ENCODE measurements at regions not wholly inside any gene's neighbourhood (a gene's known extent, or its start where the extent isn't known, plus 50 kb on each side); places are given as distances from the start of the nearest gene placed in this dataset.

DNA sequence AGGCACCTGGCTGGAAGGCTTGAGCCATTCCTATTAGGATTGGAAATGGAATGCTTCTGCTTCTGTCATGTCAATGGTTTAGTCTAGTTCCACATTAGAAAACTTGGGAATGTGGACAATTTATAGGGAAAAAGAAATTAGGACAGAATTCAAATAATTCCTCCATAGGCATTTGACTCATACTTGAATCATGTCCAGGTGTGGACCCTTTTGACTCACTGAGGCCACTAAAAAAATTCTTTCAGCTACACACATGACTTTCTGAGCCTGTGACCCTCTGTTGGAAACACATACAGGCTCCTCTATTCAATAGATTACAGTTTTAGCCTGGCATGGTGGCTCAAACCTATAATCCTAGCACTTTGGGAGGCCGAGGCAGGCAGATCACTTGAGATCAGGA is 100.5 kb downstream of the RASSF10 start:
- peaks cover 5% of the 10 kb centered on the region for H3K4me1 Mint-ChIP-seq (ENCODE audit: low read depth)
- H3K9me3 Mint-ChIP-seq = peaks cover 0 to 4% of the 10 kb centered on the region in 2 donors
- ATAC-seq (replicated peaks in 1 of 2) = no peak
- H3K27me3 Mint-ChIP-seq (ENCODE audit: low read depth) = peaks cover 49% of the 10 kb centered on the region
- DNase-seq = no peak
- no peak overlapping the region for H3K4me3 Mint-ChIP-seq
- no peaks in the 10 kb centered on the region for H3K36me3 Mint-ChIP-seq (ENCODE audit: insufficient read depth in 2 of 2)
- no peak overlapping the region for H3K27ac Mint-ChIP-seq

- Mint-ChIP-seq H3K27ac (no peak overlapping the region), H3K36me3 (ENCODE audit: insufficient read depth in 2 of 2) (no peaks in the 10 kb centered on the region), H3K4me3 (no peak overlapping the region), H3K9me3 (peaks cover 0 to 4% of the 10 kb centered on the region in 2 donors), H3K27me3 (ENCODE audit: low read depth) (peaks cover 44% of the 10 kb centered on the region), H3K4me1 (ENCODE audit: low read depth) (peaks cover 3% of the 10 kb centered on the region)
- ATAC-seq (replicated peaks in 1 of 2) (no peak), DNase-seq (no peak)
Observed at GRCh38 chr11:13110145-13110544, 101.0 kb downstream of the RASSF10 start.

GRCh38 chr11:13110929-13111812 is 102.1 kb downstream of the RASSF10 start:
- Mint-ChIP-seq H3K36me3 (ENCODE audit: insufficient read depth in 2 of 2) (no peaks in the 10 kb centered on the region), H3K4me1 (ENCODE audit: low read depth) (no peaks in the 10 kb centered on the region)
- DNase-seq = no peak

DNA sequence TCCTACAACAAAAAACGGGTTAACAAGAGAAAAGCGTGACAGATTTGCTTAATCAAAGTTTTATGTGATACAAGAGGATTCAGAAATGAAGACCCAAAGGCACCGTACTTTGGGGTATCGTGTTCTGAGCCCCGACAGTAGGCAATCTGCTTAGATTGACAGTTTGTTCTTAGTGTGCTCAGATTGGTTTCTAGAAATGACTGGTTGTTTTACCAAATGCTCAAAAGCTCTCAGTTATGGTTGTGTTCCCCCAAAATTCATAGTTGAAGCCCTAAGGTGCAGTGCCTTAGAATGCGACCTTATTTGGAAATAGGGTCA is 102.7 kb downstream of the RASSF10 start:
- Mint-ChIP-seq H3K27ac (no peak overlapping the region), H3K4me3 (no peak overlapping the region)

More at GRCh38 chr11:13110929-13111812, 102.1 kb downstream of the RASSF10 start:
- H3K4me3 Mint-ChIP-seq = no peak overlapping the region
- peaks cover 44% of the 10 kb centered on the region for H3K27me3 Mint-ChIP-seq (ENCODE audit: low read depth)
- H3K27ac Mint-ChIP-seq = no peak overlapping the region
- ATAC-seq (replicated peaks in 1 of 2) = peak in 1 of 2 donors; percentile 20
- H3K9me3 Mint-ChIP-seq = no peaks in the 10 kb centered on the region

GRCh38 chr11:13114566-13115379 is 105.7 kb downstream of the RASSF10 start:
- Mint-ChIP-seq H3K27me3 (ENCODE audit: low read depth) (peaks cover 35% of the 10 kb centered on the region), H3K27ac (no peak overlapping the region), H3K4me3 (no peak overlapping the region), H3K4me1 (ENCODE audit: low read depth) (no peaks in the 10 kb centered on the region), H3K36me3 (ENCODE audit: insufficient read depth in 2 of 2) (no peaks in the 10 kb centered on the region), H3K9me3 (no peaks in the 10 kb centered on the region)
- no peak for ATAC-seq (replicated peaks in 1 of 2)
- DNase-seq = peak in 1 of 2 donors; percentile 1

More for the DNA sequence above, 102.7 kb downstream of the RASSF10 start:
- no peak for DNase-seq
- ATAC-seq (replicated peaks in 1 of 2) = peak; percentile 25 to 39
- H3K9me3 Mint-ChIP-seq = no peaks in the 10 kb centered on the region
- peaks cover 45% of the 10 kb centered on the region for H3K27me3 Mint-ChIP-seq (ENCODE audit: low read depth)
- H3K36me3 Mint-ChIP-seq (ENCODE audit: insufficient read depth in 2 of 2) = no peaks in the 10 kb centered on the region
- no peaks in the 10 kb centered on the region for H3K4me1 Mint-ChIP-seq (ENCODE audit: low read depth)

DNA sequence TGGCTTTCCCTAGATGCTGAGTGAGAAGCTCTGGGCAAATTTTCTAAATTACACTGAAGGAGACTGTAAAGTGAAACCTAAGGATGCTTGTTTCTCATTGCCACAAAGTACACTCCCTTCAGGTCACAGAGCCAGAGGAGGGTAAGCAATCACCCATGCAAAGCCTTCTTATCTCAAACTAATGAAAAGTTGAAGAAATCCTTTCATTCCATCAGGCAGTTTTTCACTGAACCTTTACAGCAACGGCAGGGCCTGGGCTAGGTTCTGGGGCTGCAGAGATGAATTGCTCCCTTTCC is 106.2 kb downstream of the RASSF10 start:
- Mint-ChIP-seq H3K27me3 (ENCODE audit: low read depth) (peaks cover 35% of the 10 kb centered on the region), H3K4me1 (ENCODE audit: low read depth) (no peaks in the 10 kb centered on the region), H3K36me3 (ENCODE audit: insufficient read depth in 2 of 2) (no peaks in the 10 kb centered on the region), H3K27ac (no peak overlapping the region), H3K4me3 (no peak overlapping the region), H3K9me3 (no peaks in the 10 kb centered on the region)
- ATAC-seq (replicated peaks in 1 of 2) (no peak), DNase-seq (no peak)

DNA sequence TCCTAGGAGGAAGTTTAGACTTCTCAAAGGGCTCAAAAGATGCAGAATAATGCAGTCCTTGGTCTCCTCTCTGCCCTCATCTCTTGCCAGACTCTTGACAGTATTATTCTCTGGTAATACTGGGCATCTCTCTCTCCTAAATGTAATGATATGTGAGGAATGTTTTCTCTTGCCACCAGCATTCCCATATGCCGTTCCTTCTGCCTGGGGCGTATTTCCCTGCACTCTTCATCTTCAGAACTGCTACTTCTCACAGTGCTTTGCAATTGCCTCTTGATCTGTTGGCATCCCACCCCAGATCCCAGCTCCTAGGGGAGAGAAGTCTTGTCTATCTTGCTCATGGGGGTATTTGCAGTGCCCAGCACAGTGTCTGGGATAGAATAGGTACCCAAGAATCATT is 107.4 kb downstream of the RASSF10 start:
- no peak for DNase-seq
- H3K27me3 Mint-ChIP-seq (ENCODE audit: low read depth) = peaks cover 35% of the 10 kb centered on the region
- ATAC-seq (replicated peaks in 1 of 2) = no peak
- H3K4me3 Mint-ChIP-seq = no peak overlapping the region
- H3K36me3 Mint-ChIP-seq (ENCODE audit: insufficient read depth in 2 of 2) = no peaks in the 10 kb centered on the region
- no peaks in the 10 kb centered on the region for H3K9me3 Mint-ChIP-seq
- no peaks in the 10 kb centered on the region for H3K4me1 Mint-ChIP-seq (ENCODE audit: low read depth)
- H3K27ac Mint-ChIP-seq = no peak overlapping the region

- no peak for DNase-seq
- H3K4me1 Mint-ChIP-seq (ENCODE audit: low read depth) = no peaks in the 10 kb centered on the region
- H3K36me3 Mint-ChIP-seq (ENCODE audit: insufficient read depth in 2 of 2) = no peaks in the 10 kb centered on the region
- H3K27me3 Mint-ChIP-seq (ENCODE audit: low read depth) = peaks cover 39% of the 10 kb centered on the region
- H3K27ac Mint-ChIP-seq = no peak overlapping the region
- no peaks in the 10 kb centered on the region for H3K9me3 Mint-ChIP-seq
- ATAC-seq (replicated peaks in 1 of 2) = no peak
- no peak overlapping the region for H3K4me3 Mint-ChIP-seq
Observed at GRCh38 chr11:13117344-13117743, 108.2 kb downstream of the RASSF10 start.

GRCh38 chr11:13118194-13118593 is 109.1 kb downstream of the RASSF10 start:
- no peak overlapping the region for H3K27ac Mint-ChIP-seq
- peaks cover 0 to 2% of the 10 kb centered on the region in 2 donors for H3K36me3 Mint-ChIP-seq (ENCODE audit: insufficient read depth in 2 of 2)

GRCh38 chr11:13118650-13119049 is 109.5 kb downstream of the RASSF10 start:
- no peak for ATAC-seq (replicated peaks in 1 of 2)
- Mint-ChIP-seq H3K36me3 (ENCODE audit: insufficient read depth in 2 of 2) (peaks cover 0 to 2% of the 10 kb centered on the region in 2 donors), H3K27me3 (ENCODE audit: low read depth) (peaks cover 51% of the 10 kb centered on the region), H3K4me1 (ENCODE audit: low read depth) (no peaks in the 10 kb centered on the region), H3K4me3 (no peak overlapping the region), H3K9me3 (no peaks in the 10 kb centered on the region), H3K27ac (no peak overlapping the region)
- DNase-seq = no peak

More at GRCh38 chr11:13118194-13118593, 109.1 kb downstream of the RASSF10 start:
- Mint-ChIP-seq H3K4me1 (ENCODE audit: low read depth) (no peaks in the 10 kb centered on the region), H3K27me3 (ENCODE audit: low read depth) (peaks cover 47% of the 10 kb centered on the region), H3K9me3 (no peaks in the 10 kb centered on the region), H3K4me3 (no peak overlapping the region)
- ATAC-seq (replicated peaks in 1 of 2) (no peak), DNase-seq (no peak)

DNA sequence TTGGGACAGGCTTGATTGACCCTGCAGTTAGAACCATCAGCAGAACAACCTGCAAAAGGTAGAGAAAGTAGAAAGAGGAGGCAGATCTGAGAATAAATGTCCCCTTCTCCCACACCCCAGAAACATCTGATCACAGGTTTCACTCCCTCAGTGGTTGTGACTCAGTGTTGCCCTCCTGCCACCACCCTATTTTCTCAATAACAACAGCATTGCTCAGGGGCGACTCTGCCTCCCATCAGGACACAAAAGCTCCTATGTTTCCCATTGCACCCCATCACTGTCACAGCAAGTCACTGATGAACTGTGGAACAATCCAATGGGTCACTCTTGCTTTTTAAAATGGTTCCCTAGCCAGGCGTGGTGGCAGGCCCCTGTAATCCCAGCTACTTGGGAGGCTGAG is 110.2 kb downstream of the RASSF10 start:
- H3K4me1 Mint-ChIP-seq (ENCODE audit: low read depth) = no peaks in the 10 kb centered on the region
- H3K27me3 Mint-ChIP-seq (ENCODE audit: low read depth) = peaks cover 55% of the 10 kb centered on the region

DNA sequence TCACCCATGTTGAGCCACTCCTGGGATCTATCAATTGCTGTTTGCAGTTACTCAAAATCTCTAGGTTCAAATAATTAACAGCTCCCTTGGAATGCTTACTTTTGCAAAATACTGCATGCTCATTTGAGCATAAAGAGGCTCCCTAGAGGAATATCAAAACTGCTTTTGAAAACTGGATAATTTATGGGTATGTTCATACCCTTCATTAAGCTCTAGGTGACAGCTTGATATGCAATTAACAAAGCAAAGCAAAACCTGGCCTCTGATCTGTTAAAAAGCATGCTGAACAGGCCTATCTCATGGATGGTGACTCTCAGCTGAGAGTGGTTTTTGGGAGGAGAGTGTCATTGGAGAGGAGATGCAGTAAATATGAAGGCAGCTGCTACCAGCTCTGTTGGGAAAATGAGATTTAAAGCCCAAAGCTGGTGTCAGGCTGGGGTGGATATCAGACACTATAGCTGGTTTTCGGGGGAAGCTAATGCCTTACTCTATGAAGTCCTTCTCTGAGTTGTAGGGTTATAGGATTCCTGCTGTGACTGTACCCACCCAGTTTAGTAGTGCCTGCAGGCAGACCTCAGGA is 110.9 kb downstream of the RASSF10 start:
- H3K27ac Mint-ChIP-seq = no peak overlapping the region
- H3K9me3 Mint-ChIP-seq = no peaks in the 10 kb centered on the region
- peaks cover 62% of the 10 kb centered on the region for H3K27me3 Mint-ChIP-seq (ENCODE audit: low read depth)
- peaks cover 0 to 2% of the 10 kb centered on the region in 2 donors for H3K36me3 Mint-ChIP-seq (ENCODE audit: insufficient read depth in 2 of 2)
- DNase-seq = no peak
- H3K4me1 Mint-ChIP-seq (ENCODE audit: low read depth) = no peaks in the 10 kb centered on the region
- H3K4me3 Mint-ChIP-seq = no peak overlapping the region
- no peak for ATAC-seq (replicated peaks in 1 of 2)

More for the DNA sequence above, 110.2 kb downstream of the RASSF10 start:
- DNase-seq (no peak), ATAC-seq (replicated peaks in 1 of 2) (no peak)
- H3K36me3 Mint-ChIP-seq (ENCODE audit: insufficient read depth in 2 of 2) = peaks cover 0 to 2% of the 10 kb centered on the region in 2 donors
- no peaks in the 10 kb centered on the region for H3K9me3 Mint-ChIP-seq
- H3K4me3 Mint-ChIP-seq = no peak overlapping the region
- H3K27ac Mint-ChIP-seq = no peak overlapping the region

- H3K27ac Mint-ChIP-seq = no peak overlapping the region
- peaks cover 60% of the 10 kb centered on the region for H3K27me3 Mint-ChIP-seq (ENCODE audit: low read depth)
- H3K4me3 Mint-ChIP-seq = no peak overlapping the region
- no peaks in the 10 kb centered on the region for H3K9me3 Mint-ChIP-seq
- peaks cover 0 to 2% of the 10 kb centered on the region in 2 donors for H3K36me3 Mint-ChIP-seq (ENCODE audit: insufficient read depth in 2 of 2)
- DNase-seq (no peak), ATAC-seq (replicated peaks in 1 of 2) (no peak)
- H3K4me1 Mint-ChIP-seq (ENCODE audit: low read depth) = no peaks in the 10 kb centered on the region
Observed at GRCh38 chr11:13120691-13121090, 111.6 kb downstream of the RASSF10 start.
